ENCODE measurements at regions not wholly inside any gene's neighbourhood (a gene's known extent, or its start where the extent isn't known, plus 50 kb on each side); places are given as distances from the start of the nearest gene placed in this dataset.

DNA sequence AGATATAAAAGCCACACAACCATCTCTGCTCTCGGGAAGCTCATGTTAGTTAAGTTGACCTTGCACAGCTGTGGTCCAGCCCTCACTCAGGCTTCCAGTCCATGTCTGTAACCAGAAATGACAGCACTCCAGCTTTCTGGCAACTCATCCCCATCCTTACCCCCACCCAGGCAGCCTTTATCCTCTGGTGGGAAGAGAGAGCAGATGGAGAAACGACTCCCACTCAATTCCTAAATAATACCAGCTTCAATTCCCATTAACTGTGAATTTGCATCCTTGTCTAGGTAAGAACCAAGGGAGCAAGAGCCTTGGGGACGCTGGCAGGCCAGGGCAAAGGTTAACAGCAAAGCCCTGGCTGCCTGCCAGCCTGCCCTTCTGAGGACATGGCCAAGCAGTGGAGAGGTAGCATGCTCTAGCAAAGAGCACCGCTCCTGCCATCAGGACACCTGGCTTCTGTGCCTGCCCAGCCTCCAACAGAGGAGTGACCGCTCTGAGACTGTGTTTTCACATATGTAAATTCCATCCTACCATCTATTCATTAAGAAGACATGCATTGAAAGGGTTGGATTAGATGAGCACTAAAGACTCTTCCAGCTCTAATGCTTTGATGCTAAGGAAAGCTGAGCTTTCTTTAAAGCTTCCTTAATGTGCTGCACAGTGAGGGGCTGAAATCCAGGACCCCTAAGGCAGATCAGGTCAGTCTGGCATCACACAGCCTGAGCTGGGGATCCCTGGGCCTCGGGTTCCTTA is 236.1 kb downstream of the GRIN2B start:
- DNase-seq: no peak

DNA sequence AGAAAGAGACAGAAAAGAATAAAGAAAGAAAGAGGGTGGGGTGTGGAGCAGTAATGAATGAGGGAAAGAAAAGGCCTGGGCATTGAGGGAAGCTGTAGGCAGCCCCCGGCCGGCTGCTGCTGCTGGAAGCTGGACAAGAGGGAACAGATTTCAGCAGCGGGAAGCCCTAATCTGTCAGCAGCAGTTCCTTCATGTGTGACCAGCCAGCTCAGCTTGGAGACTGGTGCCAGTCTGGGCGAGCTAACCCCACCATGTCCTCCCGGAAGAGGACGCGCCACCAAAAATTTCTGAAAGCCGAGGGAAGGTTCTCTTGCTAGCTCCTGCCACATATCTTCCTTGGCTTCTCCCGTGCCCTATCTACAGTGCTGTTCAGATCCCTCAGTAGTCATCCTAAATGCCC is 236.8 kb downstream of the GRIN2B start:
- DNase-seq: no peak

DNA sequence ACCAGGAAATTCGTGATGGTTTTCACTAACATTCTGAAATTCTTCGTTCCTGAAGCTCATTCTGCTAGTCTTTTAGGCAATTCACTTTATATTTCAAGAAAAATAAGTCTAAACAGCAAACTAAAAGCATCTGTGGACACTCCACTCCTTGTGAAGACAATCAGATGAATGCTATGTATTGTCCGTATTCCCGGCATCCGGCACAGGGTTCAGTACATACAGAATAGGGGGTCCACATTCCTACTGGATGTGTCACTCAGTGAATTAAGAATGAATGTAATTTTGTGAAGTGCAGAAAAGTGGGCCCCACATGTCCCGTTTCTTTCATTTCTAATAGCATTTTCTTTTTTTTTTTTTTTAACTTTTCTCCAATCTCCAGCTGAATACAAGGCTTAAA is 241.3 kb downstream of the GRIN2B start:
- no peak for DNase-seq

DNA sequence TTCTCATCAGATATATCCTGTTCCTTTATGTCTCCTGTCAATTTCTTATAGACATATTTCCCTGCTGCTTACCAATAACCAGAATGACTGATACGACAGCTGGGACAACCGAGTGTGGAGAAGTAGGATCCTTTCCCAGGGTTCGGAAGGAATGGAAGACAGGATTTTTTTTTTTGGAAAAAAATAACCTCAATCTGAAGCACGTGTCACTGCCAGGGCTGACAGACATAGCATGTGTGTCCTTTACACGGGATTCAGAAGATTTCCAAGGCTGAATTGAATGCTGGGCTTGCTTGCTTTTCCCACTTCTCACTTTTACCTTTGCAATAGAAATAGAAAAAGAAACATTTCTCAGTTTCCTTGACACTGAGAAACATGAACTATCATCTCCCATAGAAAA is 245.7 kb downstream of the GRIN2B start:
- no peak for DNase-seq

DNA sequence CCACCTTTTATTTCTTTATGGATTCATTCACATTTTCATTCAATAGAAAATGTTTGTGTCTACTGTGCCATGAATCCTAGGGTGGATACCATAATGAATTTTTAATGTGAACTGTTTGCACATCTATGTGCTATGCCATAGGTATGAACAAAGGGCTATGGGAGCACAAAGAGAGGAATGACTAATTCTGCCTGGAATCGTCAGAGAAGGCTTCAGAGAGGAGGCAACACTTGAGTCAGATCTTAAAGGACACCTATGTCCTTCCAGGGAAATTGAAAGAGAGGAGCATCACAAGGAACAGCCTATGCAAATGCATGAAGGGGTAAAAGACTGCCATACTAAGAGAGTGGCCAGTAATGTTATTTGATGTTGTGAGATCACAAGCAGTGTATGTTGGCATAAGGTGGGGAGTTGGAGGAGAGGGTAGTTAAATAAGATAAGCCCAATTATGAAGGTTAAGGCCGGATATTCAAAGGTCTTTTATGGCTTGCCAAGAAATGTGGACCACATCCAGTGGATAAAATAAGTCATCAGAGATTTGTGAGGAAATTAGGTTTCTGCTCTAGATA is 246.7 kb downstream of the GRIN2B start:
- no peak for DNase-seq

DNA sequence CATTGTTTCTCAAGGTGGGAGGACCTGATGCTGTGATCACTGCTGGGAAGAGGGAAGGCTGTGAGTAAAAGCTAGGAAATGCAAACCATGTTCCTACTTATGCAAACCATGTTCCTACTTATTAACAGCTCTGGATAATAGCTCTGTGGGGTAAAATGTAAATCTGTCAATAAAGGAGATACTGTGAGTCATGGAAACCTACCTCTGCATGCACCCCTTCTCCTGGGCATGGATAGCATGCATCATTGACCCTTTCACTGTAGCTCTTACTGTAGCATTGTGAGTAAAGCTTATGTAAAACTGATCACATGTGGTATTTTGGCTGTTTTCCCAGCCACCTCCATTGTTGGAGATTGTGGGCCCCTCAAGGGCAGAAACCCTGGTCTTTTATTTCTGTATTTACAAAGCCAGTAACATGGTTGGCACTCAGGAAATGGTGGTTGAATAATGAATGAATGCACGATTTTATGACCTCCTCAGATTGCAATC is 253.7 kb downstream of the GRIN2B start:
- no peak for DNase-seq

DNA sequence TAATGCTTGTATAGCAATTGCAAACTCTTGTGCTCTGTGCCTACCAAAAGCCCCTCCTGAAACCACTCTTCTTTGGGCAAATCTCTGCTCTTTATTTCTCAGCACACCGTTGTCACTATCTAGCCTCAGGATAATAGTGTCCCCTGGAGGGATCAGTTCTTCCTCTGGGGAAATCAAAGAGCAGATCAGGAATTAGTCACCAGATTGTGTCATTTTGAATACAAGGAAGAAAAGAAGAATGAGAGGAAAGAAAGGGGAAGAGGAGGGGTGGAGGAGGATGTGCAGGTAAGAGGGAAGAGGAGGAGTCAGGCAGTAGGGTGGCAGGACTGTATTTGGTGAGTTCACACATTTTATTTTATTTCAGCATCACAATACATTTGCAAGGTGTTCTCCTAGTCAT is 256.4 kb downstream of the GRIN2B start:
- no peak for DNase-seq

DNA sequence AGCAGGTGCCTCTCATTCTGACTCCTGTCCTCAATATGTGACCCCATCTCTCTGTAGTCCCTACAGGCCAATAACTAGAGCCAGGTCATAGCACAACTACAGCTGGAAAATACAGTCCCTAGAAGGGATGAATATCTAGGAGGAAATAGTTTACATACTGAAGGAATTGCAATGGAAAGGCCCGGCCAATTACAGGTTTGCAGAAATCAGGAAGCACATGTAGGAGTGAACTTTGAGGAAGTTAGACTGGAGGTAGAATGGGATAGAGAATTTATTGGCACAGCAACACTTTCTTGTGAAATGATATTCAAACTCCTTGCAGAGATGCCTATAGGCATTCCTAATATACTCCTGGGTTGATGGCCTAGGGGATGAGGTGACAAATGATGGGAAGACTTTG is 257.3 kb downstream of the GRIN2B start:
- DNase-seq: no peak

DNA sequence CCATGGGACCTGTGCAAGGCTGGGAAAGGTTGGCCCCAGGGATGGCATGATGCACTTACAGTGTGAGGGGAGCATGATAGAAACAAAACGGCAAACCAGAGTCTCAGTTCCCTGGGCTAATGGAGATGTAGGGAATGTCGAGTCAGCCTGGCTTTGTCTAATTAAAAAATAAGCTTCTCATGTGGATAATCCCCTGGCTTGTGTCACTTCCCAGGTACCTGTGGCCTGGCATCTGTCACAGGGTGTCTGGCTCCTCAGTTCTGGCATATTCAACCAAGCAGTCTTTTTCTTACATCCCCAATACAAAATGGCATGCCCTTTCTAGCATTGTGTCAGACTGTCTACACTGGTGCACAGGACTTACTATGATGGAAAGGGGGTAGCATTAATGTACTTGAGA is 261.4 kb downstream of the GRIN2B start:
- no peak for DNase-seq

DNA sequence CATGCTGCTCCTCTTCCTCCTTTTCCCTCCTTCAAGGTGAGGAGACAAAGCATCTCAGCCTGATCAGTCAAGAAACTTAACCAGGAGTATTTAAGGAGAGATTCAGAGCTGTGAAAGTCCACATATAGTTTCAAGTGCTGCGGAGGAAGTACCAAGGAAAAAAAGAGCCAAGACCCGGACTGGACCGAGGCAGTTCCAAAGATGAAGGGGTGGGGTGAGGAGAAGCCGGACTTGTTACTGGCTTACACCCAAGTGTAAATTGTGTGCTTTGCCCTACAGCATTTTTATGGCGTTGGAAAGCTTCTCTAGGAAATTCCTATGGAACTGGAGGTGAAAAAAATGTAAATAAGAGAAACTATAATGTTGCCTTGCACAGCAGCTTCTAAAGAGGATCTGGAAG is 263.1 kb downstream of the GRIN2B start:
- no peak for DNase-seq

DNA sequence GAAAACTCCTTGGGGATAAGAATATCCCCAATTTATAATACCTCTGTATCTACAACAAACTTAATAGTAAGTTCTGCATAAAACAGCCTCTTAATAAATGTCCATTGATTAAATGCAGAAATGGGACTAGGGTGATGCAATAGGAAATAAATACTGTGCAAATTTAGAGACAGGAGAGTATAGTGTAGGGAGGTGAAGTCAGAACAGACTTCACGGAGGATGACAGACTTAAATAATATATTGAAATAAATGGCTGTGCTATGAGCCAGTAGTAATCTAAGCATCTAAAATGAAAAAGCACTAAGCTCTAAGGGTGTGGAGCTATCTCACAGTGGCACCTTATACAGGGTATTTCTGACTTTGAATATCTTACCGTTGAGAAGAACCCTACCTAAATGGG is 265.3 kb downstream of the GRIN2B start:
- no peak for DNase-seq

DNA sequence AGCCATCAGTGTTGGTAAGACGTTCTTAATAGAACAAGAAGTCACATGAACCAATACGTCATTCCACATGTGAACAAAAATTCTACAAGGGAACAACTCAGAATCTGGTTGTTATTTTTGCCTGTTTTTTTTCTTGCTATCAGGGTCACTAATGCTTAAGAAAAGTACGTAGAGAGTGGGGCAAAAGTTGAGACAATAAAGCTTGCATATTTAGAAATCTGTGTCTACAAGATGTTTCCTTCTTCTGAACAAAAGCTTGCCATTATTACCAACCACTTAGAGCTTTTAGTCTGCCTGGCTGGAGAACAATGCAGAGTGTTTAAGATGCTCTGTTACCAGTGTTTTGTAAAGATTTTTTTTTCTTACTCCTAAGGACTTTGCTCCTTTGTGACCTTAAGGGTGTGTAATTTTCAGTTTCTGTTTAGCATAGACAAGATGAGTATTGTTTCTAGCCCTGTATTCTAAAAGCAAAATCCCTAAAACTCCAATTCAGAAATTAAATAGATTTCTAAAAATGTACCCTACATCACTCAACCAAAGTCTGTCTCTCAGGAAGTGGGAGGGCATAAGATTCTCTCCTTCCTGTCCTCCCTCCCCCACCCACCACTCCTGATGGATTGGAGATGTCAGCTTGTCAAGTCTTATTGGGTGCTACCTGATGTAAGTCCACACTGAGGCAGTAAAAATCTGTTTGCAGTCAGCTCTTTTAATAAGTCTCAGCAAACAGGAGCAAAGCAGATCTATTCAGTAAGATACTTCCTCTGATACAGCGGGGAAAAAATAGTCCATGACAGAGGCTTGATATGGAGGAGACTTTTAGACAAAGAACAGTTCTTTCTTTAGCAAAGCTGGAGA is 267.6 kb downstream of the GRIN2B start:
- DNase-seq: no peak

DNA sequence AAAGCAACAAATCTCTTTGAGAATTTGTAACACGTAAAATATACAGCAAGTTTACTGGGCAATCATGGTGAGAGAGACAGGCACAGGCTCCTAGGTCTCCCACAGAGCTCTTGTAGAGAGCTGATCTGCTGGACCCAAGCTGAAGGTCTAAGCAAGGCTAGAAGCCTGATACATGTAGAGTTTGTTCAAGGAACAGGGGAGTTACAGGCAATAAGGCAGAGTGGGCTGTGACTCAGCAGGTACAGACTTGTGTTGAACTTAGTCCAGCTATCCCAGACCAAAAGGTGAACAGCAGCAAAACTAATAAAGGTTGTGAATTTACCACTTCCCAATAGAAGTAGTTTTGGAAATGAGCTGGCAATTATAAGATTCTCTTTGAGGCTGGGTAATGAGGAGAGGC is 273.6 kb downstream of the GRIN2B start:
- no peak for DNase-seq

DNA sequence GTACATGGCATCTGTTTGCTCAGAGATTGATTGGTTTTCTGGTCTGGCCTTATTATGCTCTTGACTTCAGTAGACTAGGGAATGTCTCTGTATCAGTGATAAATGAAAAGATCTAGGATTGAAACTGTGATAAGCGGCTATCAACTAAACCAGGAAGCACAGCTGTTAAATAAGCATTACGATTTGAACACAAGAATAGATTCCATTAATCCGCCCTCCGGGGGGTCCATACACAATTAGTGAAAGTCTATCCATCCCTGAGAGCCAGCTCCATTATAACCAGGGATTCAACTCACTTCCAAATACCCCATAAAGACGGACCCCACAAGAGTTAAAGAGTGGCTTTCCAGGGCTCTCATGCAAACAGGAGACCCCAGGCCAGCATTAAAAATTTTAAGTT is 279.0 kb downstream of the GRIN2B start:
- no peak for DNase-seq

DNA sequence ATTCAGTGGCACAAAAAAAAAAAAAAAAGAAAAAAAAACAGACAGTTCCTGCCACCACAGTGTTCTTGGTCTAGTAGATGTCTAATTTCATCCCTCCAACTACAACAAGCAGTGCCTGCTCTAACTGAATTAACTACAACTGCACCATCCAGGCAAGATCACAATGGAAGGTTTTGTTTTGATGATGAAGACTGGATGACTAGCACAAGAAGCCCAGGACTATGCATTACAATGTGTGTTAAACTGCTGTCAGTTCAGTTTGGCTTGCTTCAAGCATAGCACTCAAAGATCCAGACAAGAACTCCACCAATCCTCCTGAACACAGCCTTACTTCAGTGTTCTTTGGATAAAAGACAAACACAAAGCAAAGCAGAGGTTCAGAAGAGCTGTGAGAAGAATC is 279.9 kb downstream of the GRIN2B start:
- no peak for DNase-seq

DNA sequence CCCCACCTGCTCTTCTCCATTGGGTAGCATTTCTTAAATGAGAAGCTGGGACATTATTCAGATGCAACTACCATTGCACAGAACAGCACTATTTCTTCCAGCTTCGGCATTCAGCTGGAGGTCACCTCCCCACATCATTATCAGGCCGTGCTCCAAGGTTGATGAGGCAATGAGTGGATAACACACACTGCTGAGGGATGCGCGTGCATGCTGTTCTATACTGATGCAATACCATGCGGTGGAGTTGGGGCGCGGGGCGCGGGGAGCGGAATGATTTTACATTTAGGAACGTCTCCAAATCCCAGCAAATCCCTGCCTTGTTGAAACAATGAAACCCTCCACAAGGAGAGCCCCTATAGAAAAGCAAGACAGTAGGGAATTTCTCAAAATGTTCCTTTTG is 283.4 kb downstream of the GRIN2B start:
- no peak for DNase-seq

DNA sequence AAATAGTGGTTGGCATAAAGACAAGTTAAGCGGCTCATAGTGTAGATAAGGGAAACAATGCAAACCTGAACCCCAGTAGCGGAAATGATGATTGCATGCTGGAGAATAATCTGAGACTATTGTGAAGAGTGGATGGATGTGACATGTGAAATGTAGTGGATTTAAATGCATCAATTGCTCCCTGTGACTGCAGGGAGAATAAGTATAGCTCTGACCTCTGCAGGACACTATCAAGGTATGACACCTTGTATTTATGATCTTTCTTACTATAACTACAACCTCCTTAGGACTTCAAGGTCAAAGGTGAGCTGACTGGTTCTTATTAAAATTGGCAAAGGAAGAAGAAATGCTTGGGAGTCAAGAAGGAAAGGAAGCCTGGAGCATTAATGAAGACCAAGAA is 285.6 kb downstream of the GRIN2B start:
- no peak for DNase-seq

DNA sequence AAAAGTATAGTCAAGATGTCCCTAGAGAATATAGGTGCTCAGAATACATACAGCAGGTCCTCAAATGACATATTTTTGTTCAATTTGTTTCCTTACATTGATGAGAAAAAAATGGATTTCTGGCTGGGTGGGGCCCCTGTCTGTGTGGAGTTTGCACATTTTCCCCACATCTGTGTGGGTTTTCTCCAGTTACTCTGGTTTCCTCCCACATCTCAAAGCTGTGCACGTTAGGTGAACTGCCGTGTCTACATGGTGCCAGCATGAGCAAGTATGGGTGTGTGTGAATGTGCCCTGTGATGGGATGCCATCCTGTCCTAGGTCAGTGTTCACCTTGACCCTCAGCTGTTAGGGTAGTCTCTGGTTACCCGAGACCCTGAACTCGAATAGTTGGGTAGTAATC is 289.1 kb downstream of the GRIN2B start:
- DNase-seq: no peak

DNA sequence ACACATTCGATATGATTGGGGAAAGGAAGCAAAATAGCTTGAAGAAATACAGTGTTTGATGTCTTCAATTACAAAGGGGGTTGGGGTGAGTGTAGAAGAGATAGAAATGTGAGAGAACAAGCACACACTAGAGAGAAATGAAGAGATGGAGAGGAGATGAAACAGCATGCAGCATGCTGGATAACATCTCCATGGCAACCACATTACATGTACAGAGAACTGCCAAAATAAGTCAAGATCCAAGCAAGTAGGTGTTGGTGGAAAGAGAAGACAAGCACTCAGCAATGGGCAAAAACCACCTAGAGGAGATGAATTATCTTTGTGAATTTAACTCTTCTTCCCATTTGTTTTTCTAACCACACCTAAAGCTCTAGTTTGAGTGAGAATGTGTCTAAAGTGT is 289.8 kb downstream of the GRIN2B start:
- no peak for DNase-seq

DNA sequence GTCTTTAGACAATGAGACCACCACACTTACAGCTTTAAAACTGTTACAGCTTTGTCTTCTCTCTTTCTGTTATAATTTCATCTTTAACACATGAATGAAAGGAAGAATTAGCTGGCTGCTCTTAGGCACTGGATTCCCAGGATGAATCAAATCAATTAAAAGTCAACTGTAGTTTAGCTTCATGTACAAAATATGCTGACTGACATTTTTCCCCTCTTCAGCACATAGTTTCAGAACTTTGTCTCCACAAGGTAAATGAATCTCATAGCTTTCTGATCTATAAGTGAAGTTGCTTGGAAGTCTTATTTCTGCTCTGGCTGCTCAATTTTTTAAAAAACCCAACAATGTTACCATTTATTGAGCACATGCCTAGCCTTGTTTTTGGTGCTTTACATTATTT is 293.8 kb downstream of the GRIN2B start:
- DNase-seq: no peak

DNA sequence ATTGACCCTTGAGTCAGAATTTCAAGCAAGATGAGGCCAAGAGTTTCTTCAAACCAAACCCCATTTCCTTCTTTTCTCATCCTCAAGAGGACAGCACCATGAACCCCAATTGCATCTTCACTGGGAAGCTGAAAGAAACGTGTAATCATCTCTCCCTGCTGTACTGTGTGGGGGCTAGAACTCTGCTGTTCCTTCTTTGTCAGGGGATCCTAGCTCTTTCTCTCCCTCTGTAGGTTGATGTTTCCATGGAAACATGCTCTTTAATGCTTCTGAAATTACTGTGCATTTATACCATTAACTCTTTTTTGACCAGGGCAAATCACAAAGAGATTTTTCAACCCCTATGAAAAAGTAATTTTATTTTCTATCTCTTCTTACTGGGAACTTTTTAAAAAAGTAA is 295.1 kb downstream of the GRIN2B start:
- no peak for DNase-seq

DNA sequence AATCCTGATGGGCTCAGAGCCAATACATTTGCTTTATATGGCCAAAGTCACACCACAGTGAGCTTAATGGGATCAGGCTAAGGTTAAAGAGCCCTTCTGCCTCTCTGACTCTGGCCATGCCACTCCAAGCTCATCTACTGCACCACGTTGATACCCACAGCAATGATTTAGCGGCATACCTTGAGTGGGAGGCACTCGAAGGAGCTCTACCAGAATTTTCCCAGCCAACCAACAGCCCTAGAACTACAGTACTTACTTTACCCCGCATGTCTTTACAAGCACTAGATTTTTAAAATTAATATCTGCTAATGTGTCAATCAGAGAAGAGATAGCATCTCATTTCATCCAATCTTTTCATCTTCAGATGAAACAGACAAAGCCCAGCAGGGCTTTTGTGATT is 300.5 kb downstream of the GRIN2B start:
- no peak for DNase-seq

DNA sequence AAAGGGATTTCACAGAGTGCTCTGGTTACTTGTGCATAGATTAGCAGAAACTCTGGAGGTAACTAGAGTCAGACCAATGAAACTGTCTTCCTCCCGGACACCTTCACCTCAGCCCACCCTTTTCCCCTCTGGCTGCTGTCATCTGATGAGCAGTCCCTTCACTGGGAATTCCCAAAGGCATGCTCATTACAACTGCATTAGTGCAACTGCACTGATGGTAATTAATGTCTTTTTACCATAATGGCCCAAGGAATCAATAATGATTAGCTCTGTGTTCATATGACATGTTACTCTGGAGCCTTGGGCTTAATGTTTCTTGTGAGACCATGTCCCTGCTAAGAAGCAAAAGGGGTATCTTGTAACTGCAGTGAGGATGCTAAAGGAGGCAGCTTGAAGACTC is 304.5 kb downstream of the GRIN2B start:
- DNase-seq: no peak

DNA sequence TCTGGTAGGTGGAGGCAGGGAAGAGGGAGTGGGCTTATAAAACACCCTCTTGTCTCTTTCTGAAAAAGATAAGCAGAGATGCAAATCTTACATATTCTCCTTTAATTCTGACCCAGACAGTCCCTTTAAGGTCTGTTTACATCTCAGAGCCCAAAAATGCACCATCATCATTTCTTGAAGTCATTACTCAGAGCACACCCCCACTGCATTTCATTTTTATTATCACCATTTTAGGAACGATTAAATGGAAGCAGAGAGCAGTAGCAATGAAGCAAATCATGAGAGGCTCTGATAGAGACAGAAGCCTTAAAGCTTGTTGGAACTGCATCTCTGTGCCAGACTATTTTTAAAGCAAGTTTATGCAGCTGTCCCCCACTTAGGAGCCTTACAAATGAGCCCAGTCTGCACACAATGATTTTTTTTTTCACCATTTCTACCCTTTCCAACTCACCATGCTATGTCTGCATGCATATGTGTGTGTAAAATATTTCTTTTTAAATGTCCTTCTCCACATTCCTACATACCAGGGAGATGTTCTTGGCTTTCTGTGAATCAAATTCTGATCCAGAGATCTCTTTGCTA is 311.0 kb downstream of the GRIN2B start:
- no peak for DNase-seq
